PC-9 (cell line): ENCODE measurements at regions not wholly inside any gene's neighbourhood (a gene's known extent, or its start where the extent isn't known, plus 50 kb on each side); places are given as distances from the start of the nearest gene placed in this dataset.

Source experiments
- BruUV-seq: library from RNA; stranded (reverse); fragments of 400-500 nt; replicated peaks from 2 replicates; lab custom pipeline; 2021; lab: Mats Ljungman, UMichigan
- CTCF ChIA-PET: fragments of 300-600 bp; sonication (Branson Sonifier 250); formaldehyde crosslinking; loops from one replicate; lab custom pipeline; 2022; ENCODE audit warnings: antibody characterized with exemption; lab: Charles Lee
- POLR2A ChIA-PET: fragments of 300-600 bp; sonication (Branson Sonifier 250); formaldehyde crosslinking; loops from one replicate; lab custom pipeline; 2022; ENCODE audit warnings: antibody characterized with exemption; ENCODE audit not compliant: unreplicated experiment; lab: Charles Lee
- DNase-seq, 2 experiments: peaks; one replicate each; pipeline versions ENCODE4 v3.0.0 to v3.0.0-alpha.2; 2015 to 2022; ENCODE audit warnings: mixed read lengths in 1 of 2
- H2AFZ ChIP-seq: fragments of 200-600 bp; sonication (generic); 2 replicates; pipeline ENCODE4 v1.8.1; 2017; ENCODE audit warnings: antibody characterized with exemption
- H3F3A ChIP-seq: fragments of 200-600 bp; sonication (generic); 2 replicates; pipeline ENCODE4 v1.8.1; 2017; ENCODE audit warnings: antibody characterized with exemption, mild to moderate bottlenecking, low read depth; ENCODE audit not compliant: insufficient read depth
- H3K27ac ChIP-seq: fragments of 200-600 bp; sonication (generic); 2 replicates; pipeline ENCODE4 v1.6.1; 2016; ENCODE audit warnings: mixed run types
- H3K27me3 ChIP-seq: fragments of 200-600 bp; sonication (generic); 2 replicates; pipeline ENCODE4 v1.6.1; 2016; ENCODE audit warnings: low read depth, mixed run types; ENCODE audit not compliant: insufficient read depth
- H3K36me3 ChIP-seq: fragments of 200-600 bp; sonication (generic); 2 replicates; pipeline ENCODE4 v1.6.1; 2016; ENCODE audit warnings: low read depth, mixed run types
- H3K4me1 ChIP-seq: fragments of 200-600 bp; sonication (generic); replicated peaks from 2 replicates; pipeline ENCODE4 v1.6.1; 2016; ENCODE audit warnings: mixed run types; ENCODE audit not compliant: insufficient read depth
- H3K4me2 ChIP-seq: fragments of 200-600 bp; sonication (generic); 2 replicates; pipeline ENCODE4 v1.6.1; 2017; ENCODE audit warnings: mixed run types
- H3K4me3 ChIP-seq: fragments of 200-600 bp; sonication (generic); 2 replicates; pipeline ENCODE4 v1.6.1; 2016; ENCODE audit warnings: mixed run types
- H3K79me2 ChIP-seq: fragments of 200-600 bp; sonication (generic); 2 replicates; pipeline ENCODE4 v1.6.1; 2017; ENCODE audit warnings: low read depth, mixed run types
- H3K9me2 ChIP-seq: fragments of 200-600 bp; sonication (generic); 2 replicates; pipeline ENCODE4 v1.8.1; 2017; ENCODE audit warnings: mild to moderate bottlenecking; ENCODE audit not compliant: insufficient read depth
- H3K9me3 ChIP-seq: fragments of 200-600 bp; sonication (generic); 2 replicates; pipeline ENCODE4 v1.8.1; 2016; ENCODE audit warnings: low read depth; ENCODE audit not compliant: insufficient read depth
- H4K20me1 ChIP-seq: fragments of 200-600 bp; sonication (generic); 2 replicates; pipeline ENCODE4 v1.8.1; 2017; ENCODE audit not compliant: insufficient read depth
- CTCF ChIP-seq: fragments of 200-600 bp; sonication (generic); conservative IDR thresholded peaks from 2 replicates; pipeline ENCODE4 v1.6.1; 2017; ENCODE audit warnings: mixed run types, antibody characterized with exemption, mild to moderate bottlenecking, moderate library complexity
- EZH2 ChIP-seq: fragments of 200-600 bp; sonication (generic); IDR thresholded peaks from 2 replicates; pipeline ENCODE4 v1.8.0; 2017; ENCODE audit warnings: antibody characterized with exemption, low read depth
- intact Hi-C: fragments of 100-400 bp; cut with micrococcal nuclease; formaldehyde crosslinking; loops from one replicate; pipeline ENCODE4 v1.10.0; 2022; ENCODE audit not compliant: unreplicated experiment

DNA sequence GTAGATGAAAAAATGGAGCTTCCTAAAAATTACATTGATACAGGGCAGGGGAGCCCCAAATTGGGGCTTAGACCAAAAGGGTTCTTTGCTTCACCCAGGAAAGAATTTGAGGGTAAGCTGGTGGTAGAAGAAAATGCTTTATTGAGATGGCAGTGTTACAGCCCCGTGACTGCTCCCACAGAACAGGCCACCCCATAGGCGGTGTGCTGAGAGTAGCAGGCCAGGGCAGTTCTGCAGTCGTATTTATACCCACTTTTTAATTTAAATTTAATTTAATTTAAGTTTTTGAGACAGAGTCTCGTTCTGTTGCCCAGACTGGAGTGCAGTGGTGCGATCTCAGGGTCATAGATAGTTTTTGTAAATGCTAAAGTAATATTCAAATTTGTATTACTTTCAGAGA is 265.0 kb downstream of the CDH26 start:
- Histone ChIP-seq H3F3A (no peaks in the 10 kb centered on the region), H3K79me2 (no peaks in the 10 kb centered on the region), H3K4me3 (no peak overlapping the region), H3K4me1 (no peaks in the 10 kb centered on the region), H3K27ac (no peak overlapping the region), H3K27me3 (peaks cover 77% of the 10 kb centered on the region), H2AFZ (no peak overlapping the region), H3K4me2 (no peak overlapping the region), H4K20me1 (no peaks in the 10 kb centered on the region), H3K9me2 (no peaks in the 10 kb centered on the region), H3K36me3 (no peaks in the 10 kb centered on the region), H3K9me3 (0 out of 2 replicates have a peak, but pooled peaks cover 5% of the 10 kb centered on the region)
- TF ChIP-seq CTCF, result no peak
- no peak for TF ChIP-seq EZH2
- CTCF ChIA-PET, result no interaction called here
- intact Hi-C loops, result no loop called here
- POLR2A ChIA-PET, result no interaction called here
- no peak for DNase-seq
- BruUV-seq, result no TSS peak

DNA sequence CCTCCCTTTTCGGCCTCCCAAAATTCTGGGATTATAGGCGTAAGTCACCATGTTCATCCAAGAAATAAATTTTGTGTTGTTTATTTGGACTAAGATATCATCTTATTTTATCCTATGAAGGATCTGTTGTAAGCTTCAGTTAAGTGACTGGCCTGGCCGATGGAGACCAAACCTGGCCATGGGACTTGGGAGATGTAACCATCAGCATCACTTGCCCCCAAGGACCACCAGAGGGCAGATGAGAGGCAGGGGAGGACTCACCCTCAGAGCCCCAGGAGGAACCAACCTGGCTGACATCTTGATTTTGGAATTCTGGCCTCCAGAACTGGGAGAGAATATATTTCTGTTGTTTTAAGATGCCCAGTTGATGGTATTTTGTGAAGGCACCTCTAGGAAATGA is 266.7 kb downstream of the CDH26 start:
- BruUV-seq, result no TSS peak
- no peaks in the 10 kb centered on the region for H3K9me2 ChIP-seq
- H3K4me2 ChIP-seq, result no peak overlapping the region
- no peaks in the 10 kb centered on the region for H4K20me1 ChIP-seq
- H2AFZ ChIP-seq, result no peak overlapping the region
- ChIA-PET CTCF (no interaction called here), POLR2A (no interaction called here)
- no peaks in the 10 kb centered on the region for H3K4me1 ChIP-seq
- H3K27ac ChIP-seq, result no peak overlapping the region
- no peak for DNase-seq
- TF ChIP-seq EZH2, result no peak
- peak; percentile 54 for TF ChIP-seq CTCF
- H3K4me3 ChIP-seq, result no peak overlapping the region
- H3K79me2 ChIP-seq, result no peaks in the 10 kb centered on the region
- intact Hi-C loops, result no loop called here
- H3K36me3 ChIP-seq, result no peaks in the 10 kb centered on the region
- peaks cover 65% of the 10 kb centered on the region for H3K27me3 ChIP-seq
- H3K9me3 ChIP-seq, result 0 out of 2 replicates have a peak, but pooled peaks cover 5% of the 10 kb centered on the region
- H3F3A ChIP-seq, result no peaks in the 10 kb centered on the region

GRCh38 chr20:60228255-60228654 is 270.0 kb downstream of the CDH26 start:
- Histone ChIP-seq H3K36me3 (no peaks in the 10 kb centered on the region), H3K4me3 (no peak overlapping the region), H3K27me3 (peaks cover 37% of the 10 kb centered on the region), H3F3A (no peaks in the 10 kb centered on the region), H4K20me1 (no peaks in the 10 kb centered on the region), H3K4me1 (no peaks in the 10 kb centered on the region), H3K9me3 (0 out of 2 replicates have a peak, but pooled peaks cover 5% of the 10 kb centered on the region), H3K27ac (no peak overlapping the region), H3K4me2 (no peak overlapping the region), H3K9me2 (no peaks in the 10 kb centered on the region), H3K79me2 (no peaks in the 10 kb centered on the region), H2AFZ (no peak overlapping the region)
- CTCF ChIA-PET, result no interaction called here
- no peak for DNase-seq
- no peak for TF ChIP-seq CTCF
- POLR2A ChIA-PET, result no interaction called here
- BruUV-seq, result no TSS peak
- intact Hi-C loops, result no loop called here
